Prostate gland (tissue), 2 donors: ENCODE measurements at regions not wholly inside any gene's neighbourhood (a gene's known extent, or its start where the extent isn't known, plus 50 kb on each side); places are given as distances from the start of the nearest gene placed in this dataset.

Experiments
- DNase-seq: peaks from one replicate; pipeline ENCODE4 v3.0.0-alpha.2; 2019; ENCODE audit warnings: low spot score
- H3K27ac ChIP-seq, 2 donors: fragments of 200-600 bp; sonication (generic); 2 replicates each; pipeline ENCODE4 v1.5.1; 2017 to 2019
- H3K27me3 ChIP-seq: fragments of 200-600 bp; sonication (generic); replicated peaks from 2 replicates; pipeline ENCODE4 v1.5.1; 2019; ENCODE audit not compliant: insufficient read depth
- H3K36me3 ChIP-seq, 2 donors: fragments of 200-600 bp; sonication (generic); 1 replicate in 1 of 2; 2 replicates in 1 of 2; pipeline versions ENCODE4 v1.5.1 to v1.8.1; 2017 to 2019
- H3K4me1 ChIP-seq: fragments of 200-600 bp; sonication (generic); replicated peaks from 2 replicates; pipeline ENCODE4 v1.5.1; 2019
- H3K4me3 ChIP-seq, 2 donors: fragments of 200-600 bp; sonication (generic); 2 replicates each; pipeline ENCODE4 v1.5.1; 2017 to 2019
- H3K9me3 ChIP-seq: fragments of 200-600 bp; sonication (generic); 2 replicates; pipeline ENCODE4 v1.5.1; 2017
- CTCF ChIP-seq, 4 experiments: fragments of 200-600 bp in 2 of 4; fragments of 450-650 bp in 2 of 4; sonication (generic) in 2 of 4; IDR thresholded peaks; 1 replicate in 3 of 4; 2 replicates in 1 of 4; pipeline ENCODE4 v1.5.1; 2016 to 2019; ENCODE audit warnings: antibody characterized with exemption in 4 of 4, mild to moderate bottlenecking in 2 of 4, moderate library complexity in 2 of 4
- POLR2A ChIP-seq: fragments of 450-650 bp; IDR thresholded peaks from one replicate; pipeline ENCODE4 v1.6.1; 2016; ENCODE audit warnings: antibody characterized with exemption, mild to moderate bottlenecking
- POLR2AphosphoS5 ChIP-seq: sonication (generic); formaldehyde crosslinking; IDR thresholded peaks from one replicate; pipeline ENCODE4 v1.6.1; 2017; ENCODE audit warnings: antibody characterized with exemption
- WGBS: methylation state at CpG from one replicate; pipeline ENCODE4 v1.1.5; 2018; 5-methylcytosine and 5-hydroxymethylcytosine counted together
- intact Hi-C: fragments of 100-400 bp; cut with DNase I; formaldehyde crosslinking; loops from one replicate; pipeline ENCODE4 v1.14.2; 2022

- no peaks in the 10 kb centered on the region for H3K36me3 ChIP-seq
- intact Hi-C loops: no loop called here
- H3K4me1 ChIP-seq: no peaks in the 10 kb centered on the region
- WGBS: 71% methylated on average over 3 of the region's 3 CpGs
- H3K27me3 ChIP-seq: no peaks in the 10 kb centered on the region
- no peak for DNase-seq
- H3K9me3 ChIP-seq: no peaks in the 10 kb centered on the region
- TF ChIP-seq POLR2A (no peak), POLR2AphosphoS5 (no peak), CTCF (IDR thresholded peaks at IDR 0.05) (no peak)
- no peak overlapping the region for H3K4me3 ChIP-seq
- no peak overlapping the region for H3K27ac ChIP-seq
These were observed 85.9 kb upstream of the GRB10 start for GRCh38 chr7:50868426-50869100.

DNA sequence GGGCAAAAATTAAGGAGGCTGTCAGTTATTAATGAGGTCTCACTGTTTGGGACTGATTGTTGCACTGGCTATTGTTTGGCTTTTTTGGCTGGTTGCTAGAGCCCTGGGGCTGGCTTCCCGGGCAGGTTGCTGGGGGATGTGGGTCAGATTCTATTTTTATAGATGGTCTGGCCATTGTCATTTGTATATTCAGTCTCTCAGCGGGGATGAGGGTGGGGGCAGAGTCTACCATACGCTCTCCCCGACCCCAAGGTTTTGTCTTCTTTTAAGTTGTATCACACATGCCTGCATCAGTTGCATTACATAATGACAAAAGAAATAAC lies 84.3 kb upstream of the GRB10 start:
- intact Hi-C loops: no loop called here
- Histone ChIP-seq H3K27me3 (no peaks in the 10 kb centered on the region), H3K27ac (no peak overlapping the region), H3K9me3 (no peaks in the 10 kb centered on the region), H3K4me1 (no peaks in the 10 kb centered on the region), H3K36me3 (no peaks in the 10 kb centered on the region), H3K4me3 (no peak overlapping the region)
- no peak for DNase-seq
- TF ChIP-seq CTCF (IDR thresholded peaks at IDR 0.05) (no peak), POLR2AphosphoS5 (no peak), POLR2A (no peak)
- WGBS: 75% methylated on average over 4 of the region's 4 CpGs

- Histone ChIP-seq H3K9me3 (no peaks in the 10 kb centered on the region), H3K4me3 (no peak overlapping the region), H3K27me3 (no peaks in the 10 kb centered on the region), H3K27ac (no peak overlapping the region), H3K4me1 (no peaks in the 10 kb centered on the region), H3K36me3 (no peaks in the 10 kb centered on the region)
- WGBS: 85% methylated on average over 11 of the region's 11 CpGs
- no peak for TF ChIP-seq POLR2A
- intact Hi-C loops: no loop called here
- no peak for DNase-seq
These were observed 83.8 kb upstream of the GRB10 start for GRCh38 chr7:50866343-50867033.

GRCh38 chr7:50865450-50865849 lies 82.8 kb upstream of the GRB10 start:
- Histone ChIP-seq H3K36me3 (no peaks in the 10 kb centered on the region), H3K4me3 (no peak overlapping the region), H3K4me1 (peaks cover 2% of the 10 kb centered on the region), H3K9me3 (no peaks in the 10 kb centered on the region), H3K27me3 (no peaks in the 10 kb centered on the region), H3K27ac (no peak overlapping the region)
- no peak for DNase-seq
- 35% methylated on average over 5 of the region's 5 CpGs for WGBS
- intact Hi-C loops: no loop called here
- TF ChIP-seq CTCF (IDR thresholded peaks at IDR 0.05): no peak

- Histone ChIP-seq H3K27me3 (no peaks in the 10 kb centered on the region), H3K36me3 (no peaks in the 10 kb centered on the region), H3K27ac (no peak overlapping the region), H3K4me1 (peaks cover 2% of the 10 kb centered on the region), H3K9me3 (no peaks in the 10 kb centered on the region), H3K4me3 (no peak overlapping the region)
- intact Hi-C loops: no loop called here
- DNase-seq: no peak
- 66% methylated on average over 4 of the region's 4 CpGs for WGBS
- TF ChIP-seq POLR2A (no peak), POLR2AphosphoS5 (no peak), CTCF (IDR thresholded peaks at IDR 0.05) (no peak)
These were observed 82.0 kb upstream of the GRB10 start for GRCh38 chr7:50864694-50865093.
